Colon (tissue), 2 donors: ENCODE measurements at regions not wholly inside any gene's neighbourhood (a gene's known extent, or its start where the extent isn't known, plus 50 kb on each side); places are given as distances from the start of the nearest gene placed in this dataset.

Source experiments
- FAIRE-seq: peaks from 2 replicates; lab custom pipeline; 2012; peaks lifted over from hg19 to GRCh38; lab: Jason Lieb, UNC
- donor health status: control.
- donor health status: control.

DNA sequence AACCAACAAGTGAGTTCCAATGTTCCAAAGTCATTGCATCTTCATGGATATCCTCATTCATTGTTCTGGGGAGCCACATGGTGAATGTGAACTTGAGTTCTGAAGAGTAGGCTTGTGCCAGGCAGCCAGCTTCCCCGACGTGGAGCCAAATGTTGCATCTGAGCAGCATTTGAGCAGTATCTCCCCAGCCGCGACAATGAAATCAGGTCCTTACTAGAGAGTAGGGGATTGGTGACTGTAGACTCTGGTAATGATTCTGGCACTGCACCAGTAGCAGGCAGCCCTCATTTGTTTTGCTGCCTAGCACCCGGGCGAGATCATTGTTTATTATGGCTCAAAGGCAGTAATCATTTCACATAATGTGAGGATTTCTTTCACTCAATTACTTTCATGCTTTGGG, 451.4 kb upstream of the C9orf72 start:
- no peak for FAIRE-seq

DNA sequence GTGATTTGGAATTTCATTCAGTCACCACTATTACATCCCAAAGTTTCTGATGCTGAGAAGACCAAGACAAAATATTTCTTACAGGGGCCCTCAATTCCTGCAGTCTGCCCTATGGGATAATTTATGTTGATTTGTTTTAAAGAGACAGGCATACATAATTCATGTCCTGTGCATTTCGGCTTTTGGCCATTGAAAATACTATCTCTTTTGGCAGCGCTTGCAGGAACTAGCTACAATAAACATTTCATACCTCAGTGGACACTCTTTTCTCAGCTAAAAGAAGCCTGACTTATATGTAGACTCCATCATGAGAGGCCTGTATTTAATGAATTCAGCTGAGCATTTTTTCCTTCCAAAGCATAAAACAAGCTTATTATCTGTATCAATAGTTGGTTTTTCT, 451.9 kb upstream of the C9orf72 start:
- no peak for FAIRE-seq

DNA sequence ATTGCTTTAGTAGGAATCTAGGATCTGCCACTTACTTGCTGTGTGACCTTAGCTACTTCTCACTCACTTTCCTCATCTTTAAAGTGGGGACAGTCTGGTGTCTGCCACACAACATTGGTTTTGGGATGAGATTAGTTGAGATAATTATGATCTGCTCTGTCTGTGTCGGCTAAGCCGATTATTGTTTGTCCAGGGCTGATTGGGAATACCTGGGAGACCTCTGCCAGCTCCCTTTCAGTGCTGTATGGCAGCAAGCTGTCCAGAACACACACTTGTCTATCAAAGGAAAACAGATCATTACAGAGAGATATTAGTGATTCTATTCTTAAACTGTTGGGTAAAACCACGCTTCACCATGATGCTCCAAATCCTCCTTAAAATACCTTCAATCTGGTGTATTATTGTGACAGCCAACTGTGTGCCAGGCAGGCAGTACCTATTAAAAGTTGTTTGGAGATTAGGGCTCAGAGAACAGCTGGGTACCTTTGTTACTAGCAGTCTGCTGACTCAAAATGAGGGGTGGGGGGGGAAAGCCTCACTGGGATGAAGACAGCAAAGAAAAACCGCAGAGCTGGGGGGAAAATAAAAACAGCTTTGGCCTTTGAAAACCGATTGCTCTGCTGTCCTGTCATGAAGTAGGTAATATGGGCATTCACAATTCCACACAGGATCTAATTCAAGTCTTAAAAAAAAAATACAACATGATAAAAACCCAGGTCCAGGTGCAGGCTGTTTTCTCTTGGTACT, 458.4 kb upstream of the C9orf72 start:
- no peak for FAIRE-seq

DNA sequence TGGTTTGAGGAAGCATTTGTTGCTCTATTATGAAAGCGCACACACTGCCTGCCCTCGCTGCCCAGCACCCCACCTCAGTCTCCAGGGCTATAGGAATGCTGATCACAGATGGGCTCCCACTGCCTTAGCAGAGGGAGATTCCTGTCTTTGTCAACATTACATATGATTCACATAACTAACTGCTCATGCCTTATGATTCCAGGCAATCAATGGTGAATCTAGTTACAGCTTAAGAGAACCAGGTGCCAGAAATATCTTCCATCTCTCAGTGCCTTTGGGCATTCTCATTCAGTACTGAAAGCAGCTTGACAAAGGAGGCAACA, 458.9 kb upstream of the C9orf72 start:
- FAIRE-seq, result no peak

DNA sequence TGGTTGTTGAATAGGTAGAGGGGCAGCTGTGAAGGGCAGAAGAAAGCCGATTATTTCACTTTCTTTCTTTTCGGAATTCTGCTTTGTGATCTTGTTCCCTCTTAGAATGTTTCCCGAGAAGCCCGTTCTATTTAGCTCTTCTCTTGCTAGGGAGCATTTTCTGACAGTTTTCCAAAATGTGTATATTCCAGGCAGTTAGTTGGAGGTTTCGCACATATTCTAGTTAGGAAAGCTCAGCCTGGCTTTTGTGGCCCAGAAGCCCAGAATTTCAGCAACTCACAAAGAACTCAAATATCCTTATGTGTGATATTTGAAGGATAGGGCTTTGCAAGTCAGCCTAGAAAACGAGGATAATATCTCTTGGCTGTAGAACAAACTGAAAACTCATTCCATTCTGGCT, 461.0 kb upstream of the C9orf72 start:
- FAIRE-seq, result no peak

DNA sequence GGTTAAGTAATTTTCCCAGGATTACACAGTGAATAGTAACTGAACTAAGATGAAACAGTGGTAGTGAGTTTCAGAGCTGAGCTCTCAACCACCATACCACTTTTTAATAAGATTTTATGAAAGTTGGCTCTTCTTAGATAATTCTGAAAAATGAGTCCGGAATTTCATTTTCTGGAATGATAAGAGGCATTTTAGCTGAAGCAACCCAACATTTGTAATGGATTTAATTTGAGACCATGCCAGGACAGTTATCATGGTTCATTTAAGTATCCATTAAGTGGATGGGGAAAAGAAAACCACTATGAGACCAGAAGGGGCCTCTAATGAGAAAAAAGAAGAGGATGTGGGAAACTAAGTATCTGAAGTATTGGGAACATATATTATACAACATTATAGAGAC, 464.7 kb upstream of the C9orf72 start:
- FAIRE-seq, result no peak

DNA sequence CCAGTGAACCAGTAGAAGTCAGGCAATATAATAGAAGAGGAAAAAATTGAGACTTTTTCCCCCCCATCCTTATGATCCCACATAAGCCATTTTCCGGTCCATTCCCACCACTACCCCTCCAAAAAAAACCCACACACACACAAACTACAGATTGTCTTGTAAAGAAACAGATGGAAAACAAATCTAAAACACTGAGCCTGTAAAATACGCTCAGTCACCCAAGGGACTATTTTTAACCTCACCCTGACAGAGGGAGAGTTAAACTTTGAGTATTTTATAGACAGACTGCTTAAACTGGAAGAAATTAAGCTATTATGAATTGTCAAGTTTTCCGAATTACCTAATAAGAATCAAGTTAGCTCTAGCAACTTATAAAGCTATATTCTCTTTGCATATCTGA, 471.8 kb upstream of the C9orf72 start:
- no peak for FAIRE-seq

DNA sequence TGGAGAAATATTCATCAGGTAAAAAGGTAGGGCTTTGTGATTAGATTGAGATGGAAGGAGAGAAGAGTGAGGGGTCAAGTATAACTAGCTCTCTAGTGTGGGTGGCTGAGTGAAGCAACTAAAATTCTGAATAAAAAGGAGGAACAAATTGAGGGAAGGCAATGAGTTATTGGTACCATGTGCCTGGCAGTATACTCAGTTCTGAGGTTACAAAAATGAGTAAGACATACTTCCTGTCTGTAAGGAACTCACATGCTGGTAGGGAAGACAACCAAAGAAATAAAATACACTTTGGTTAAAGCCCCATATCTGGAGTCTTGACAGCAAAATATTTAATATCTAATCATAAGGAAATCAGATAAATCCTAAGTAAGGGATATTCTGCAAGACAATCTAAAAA, 476.8 kb upstream of the C9orf72 start:
- FAIRE-seq, result no peak

DNA sequence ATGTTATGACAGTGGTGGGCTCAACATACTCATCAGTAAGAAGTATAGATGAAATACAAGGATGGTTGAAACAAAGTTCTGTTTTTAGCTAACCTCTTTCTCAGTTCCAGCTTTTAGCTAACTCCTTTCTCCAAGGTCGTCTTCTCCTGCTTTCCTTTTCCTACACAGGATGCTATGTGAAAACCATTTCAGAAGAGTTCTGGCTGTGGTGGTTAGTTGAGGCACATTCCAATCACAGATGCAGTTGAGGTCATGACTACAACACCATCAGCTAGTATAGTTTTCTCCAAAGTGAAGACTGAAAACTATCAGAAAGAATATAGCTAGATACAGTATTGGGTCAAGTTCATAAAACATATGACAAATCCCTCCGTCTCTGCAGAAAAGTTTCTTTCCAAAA, 477.7 kb upstream of the C9orf72 start:
- FAIRE-seq, result no peak

DNA sequence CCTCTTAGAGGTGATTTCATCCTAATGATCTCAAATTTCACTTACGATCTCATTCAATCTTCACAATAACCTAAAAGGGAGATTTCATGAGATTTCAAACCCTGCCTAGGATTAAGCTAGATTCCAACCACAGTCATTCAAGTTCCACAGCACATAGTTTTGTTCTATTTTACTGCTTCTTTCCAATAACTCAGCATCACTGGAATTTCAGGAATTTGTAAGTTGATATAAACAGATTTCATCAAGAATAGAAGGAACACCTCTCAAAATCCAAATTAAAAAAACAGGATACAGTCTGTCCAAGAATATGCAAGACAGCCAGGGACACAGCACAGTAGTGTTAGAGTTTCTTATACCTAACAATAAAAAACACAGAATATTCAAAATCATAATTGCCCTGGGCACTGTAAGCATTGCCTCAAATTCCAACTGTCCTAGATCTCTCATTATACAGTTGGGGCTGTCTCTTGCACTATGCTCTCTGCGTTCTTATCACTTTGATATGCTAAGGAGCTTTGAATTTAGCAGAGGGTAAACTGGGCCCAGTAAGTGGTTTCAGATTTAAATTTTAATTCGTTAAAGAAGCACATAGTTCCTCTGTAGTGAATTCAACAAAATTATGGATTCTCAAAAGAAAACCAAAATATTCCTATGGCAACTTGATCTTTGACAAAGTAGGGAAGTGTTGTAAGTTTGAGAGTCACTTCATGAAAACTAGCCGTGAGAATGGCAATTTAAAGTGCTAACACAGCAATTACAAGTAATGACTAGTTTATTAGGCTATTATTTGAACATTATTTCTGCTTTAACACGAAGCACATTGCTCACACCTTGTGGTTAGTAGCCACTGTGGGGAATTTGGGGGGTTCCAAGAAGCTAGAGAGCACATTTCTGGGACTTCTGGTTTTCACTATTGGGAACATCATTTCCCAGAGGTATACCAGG, 478.6 kb upstream of the C9orf72 start:
- FAIRE-seq, result no peak

DNA sequence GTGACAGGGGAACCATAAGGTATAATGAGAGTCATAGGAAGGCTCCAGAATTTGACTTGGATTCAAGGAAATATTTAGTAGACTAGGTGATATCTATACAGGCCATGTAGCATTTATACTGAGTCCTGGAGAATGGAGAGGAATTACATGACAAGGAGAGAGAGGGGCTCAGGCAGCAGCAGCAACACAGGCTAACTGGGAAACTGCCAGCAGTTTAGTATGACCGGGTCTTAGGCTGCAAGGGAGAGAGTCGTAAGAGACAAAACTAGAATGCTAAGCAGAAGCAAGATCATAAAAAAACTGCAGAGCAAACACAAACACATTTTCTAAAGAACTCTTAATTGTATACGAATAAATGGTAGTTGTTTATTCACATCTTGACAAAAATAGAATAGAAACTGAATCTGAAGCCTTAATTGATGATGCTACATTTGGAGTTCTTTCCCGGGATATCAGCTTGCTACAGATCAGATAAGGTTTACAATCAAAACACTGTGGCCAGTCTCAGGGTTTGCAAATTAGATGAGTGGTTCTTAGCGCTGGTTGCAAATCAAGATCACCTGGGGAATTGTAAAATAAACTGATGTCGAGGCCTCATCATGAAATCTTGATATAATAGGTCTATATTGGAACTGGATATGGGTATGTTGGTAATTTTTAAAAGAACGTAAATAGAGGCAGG, 480.0 kb upstream of the C9orf72 start:
- no peak for FAIRE-seq

DNA sequence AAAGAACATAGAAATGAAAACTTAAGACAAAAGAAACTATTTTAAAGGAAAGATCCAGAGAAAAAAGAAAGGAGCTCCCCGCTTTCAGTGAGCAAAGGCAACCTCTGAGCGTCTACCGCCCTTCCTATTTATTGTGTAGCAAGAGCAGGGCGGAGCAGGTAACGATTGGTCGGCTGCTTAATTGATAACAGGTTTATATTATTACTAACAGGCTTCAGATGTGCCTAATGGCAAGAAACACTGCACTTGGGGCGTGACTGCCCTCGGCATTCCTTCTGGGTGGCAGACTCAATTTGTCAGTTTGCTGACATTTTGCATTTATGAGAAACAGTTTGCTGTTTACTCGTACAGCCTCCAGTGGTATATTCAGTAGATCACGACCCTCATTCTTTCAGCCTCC, 482.7 kb upstream of the C9orf72 start:
- no peak for FAIRE-seq

DNA sequence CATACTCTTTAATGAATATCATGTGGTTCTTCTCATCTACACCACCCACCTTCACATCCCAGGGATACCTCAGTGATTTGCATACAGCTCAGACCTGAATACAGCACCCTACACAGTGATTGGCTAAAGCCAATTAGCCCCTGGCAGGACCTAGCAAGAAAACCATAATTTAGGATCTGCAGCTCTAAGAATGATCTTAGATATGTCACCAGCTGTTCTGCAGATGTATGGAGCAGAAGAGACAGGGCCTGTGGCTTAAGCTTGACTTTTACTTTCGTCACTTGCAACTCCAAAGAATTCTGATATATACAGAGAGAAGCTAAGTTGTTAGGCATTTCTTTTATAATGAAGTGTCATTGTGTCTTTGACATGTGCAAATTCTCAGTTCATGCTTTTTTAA, 483.2 kb upstream of the C9orf72 start:
- no peak for FAIRE-seq

DNA sequence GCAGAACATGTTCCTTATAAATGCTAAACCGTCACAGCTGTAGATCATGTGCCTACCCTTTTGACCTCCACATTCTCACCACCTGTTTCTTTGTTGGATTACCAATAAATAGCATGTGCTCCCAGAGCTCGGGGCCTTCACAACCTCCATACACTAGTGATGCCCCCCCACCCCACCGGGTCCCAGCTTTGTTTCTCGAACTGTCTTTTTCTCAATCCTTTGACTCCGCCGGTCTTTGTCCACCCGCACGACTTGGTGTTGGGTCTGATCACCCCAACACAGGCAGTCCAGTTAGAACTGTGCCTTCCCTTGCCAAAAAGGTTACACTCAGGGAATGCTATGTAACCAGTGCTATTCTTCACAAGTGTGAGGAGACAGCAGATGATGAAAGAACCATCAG, 485.9 kb upstream of the C9orf72 start:
- FAIRE-seq, result no peak

DNA sequence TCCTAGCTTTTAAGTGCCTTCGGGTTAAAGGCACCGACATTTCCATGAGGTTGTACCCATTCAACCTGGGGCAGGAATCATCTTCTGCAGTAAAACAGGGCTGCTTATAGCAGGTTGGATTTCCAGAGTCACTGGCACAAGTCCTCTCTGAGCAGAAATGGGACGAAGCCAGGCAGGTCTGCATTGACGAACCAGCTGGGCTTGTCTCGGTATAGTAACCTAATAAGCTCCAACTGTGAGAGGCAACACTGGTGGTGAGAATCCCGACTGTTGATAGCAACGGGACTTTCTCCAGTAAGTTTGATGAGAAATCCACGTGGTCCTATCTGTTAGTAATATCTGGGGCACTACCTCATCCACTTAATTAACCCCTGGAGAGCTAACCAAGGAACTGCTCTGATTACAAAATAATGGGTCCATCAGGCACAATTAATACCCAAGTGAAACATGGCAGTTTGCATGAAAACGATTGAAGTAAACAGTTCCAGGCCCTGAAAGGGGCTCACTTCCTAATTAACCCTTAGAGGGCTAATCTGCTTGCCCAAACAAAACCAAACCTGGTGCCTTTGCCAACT, 491.0 kb upstream of the C9orf72 start:
- FAIRE-seq, result no peak

DNA sequence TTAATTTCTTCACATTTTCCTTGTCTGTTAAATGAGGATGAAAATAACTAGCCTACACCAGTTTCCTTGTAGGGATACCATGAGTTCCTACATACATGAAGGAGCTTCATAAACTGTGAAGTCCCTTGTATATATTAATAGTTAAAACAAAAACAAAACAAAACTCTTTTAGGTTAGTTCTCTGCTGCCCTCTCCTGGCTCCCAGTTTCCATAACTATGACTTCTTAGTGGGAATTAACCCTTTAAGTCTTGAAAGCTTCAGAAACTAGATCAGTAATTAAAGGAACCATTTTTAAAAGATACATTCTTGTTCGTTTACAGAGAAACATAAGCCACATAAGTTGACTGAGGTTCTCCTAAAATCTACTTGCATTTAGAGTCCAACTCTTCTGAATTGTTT, 500.0 kb upstream of the C9orf72 start:
- FAIRE-seq, result no peak

DNA sequence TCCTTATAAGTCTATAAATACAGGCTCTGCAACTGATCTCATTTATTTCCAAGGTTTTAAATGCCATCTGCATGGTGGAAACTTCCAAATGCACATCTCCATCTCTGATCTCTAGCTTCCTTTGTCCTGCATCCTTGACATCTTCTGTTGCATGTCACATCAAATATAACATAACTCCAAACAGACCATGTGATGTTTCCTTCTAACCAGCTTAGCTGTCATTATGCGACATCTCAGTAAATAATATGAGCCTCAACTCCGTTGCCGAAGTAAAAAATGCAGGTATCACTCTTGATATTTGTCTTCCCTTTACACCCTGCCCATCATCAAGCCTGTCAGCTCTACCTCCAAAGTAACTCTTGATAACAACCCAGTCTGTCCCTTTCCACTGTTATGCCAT, 506.4 kb upstream of the C9orf72 start:
- no peak for FAIRE-seq

DNA sequence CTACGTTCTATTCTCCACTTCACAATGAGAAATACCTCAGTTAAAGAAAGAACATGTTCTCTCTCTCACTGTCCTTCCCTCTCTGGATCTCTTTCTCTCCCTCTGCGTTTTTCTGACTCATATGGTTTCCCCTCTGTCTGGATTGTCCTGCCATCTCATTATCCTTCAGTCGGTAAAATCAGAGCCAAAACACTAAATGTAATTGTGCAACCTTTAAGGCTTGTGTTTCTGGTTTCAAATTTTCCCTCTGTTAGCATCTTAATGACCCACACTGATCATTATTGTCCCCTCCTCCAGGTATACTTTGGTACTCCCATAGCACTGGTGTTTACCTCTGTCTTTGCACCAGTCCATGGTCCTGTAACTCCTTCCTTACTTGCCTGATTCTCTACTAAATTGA, 509.4 kb upstream of the C9orf72 start:
- no peak for FAIRE-seq

DNA sequence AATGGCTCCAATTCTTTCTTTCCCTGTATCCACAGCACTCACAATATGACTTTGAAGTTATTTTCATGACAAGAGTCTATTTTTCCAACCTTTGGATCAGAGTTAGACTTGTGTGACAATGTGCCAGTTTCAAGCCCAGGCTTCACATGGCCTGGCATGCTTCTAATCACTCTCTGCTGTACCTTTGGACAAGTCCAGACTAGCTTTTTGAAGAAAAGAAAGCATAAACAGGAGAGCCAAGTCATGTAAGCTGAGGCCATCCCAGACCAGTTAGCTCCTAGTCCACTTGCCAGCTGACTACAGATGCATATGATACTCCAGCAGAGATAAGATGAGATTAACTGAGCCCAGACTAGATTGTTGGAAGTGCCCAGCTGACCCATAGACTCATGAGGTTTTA, 513.6 kb upstream of the C9orf72 start:
- FAIRE-seq, result no peak

DNA sequence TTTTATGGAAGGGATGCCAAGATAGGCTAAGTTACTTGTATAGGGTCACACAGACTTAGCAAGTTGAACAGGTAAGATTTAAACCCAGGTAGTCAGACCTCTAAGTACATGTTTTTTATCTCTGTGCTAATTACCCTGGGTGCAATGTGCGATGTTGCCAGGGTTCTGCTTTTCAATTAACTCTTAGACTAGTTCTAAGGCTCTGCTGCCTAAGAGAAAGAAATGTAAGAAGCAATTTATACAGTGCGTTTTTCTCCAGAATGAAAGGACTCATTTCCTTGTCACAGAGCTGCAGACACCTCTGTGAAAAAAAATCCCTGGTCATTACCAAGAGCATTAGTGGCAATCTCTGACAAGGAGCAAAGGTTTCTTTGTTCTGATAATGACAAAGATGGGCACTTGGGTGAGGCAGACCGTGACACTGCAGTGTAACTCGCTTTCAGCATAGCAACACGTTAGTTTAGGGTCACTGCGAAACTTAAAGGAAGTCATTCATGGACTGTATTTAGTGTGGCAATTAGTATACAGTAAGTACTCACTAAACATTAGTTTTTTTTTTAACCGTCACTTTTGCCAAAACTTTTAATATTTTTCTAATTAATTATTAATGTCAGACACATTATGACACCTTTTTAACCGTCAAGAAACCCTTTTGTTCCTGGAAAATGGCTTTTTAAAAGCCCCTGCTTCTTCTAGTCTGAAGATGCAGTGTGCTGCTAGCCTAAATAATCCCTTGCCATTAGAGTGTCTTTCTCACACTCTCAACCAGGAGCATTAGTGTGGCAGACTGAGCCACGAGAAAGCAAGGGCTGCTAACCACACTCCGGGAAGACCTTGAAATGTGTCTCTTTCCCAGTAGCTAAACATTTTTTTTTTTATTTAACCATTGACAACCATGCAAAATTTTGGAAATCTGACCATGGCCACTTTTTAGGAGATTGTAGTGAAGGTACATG, 520.0 kb upstream of the C9orf72 start:
- no peak for FAIRE-seq

DNA sequence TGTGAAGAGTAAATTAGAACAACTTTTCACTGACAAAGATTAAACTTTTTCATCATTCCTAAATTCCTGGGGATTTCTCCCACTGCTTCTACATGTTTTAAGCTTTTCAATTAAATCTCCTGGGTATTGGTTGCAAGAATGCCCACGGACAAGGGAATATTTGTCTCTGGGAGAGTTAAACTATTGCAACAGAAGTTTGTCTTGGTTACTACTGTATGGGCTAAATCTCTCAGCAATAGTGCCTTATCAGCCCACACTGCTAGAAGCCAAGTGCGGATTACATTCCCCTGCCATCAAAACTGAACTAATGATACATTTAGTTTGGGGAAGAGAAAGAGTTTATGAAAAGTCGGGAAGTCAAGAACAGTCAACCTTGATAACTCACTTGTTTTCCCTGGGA, 528.2 kb upstream of the C9orf72 start:
- no peak for FAIRE-seq

DNA sequence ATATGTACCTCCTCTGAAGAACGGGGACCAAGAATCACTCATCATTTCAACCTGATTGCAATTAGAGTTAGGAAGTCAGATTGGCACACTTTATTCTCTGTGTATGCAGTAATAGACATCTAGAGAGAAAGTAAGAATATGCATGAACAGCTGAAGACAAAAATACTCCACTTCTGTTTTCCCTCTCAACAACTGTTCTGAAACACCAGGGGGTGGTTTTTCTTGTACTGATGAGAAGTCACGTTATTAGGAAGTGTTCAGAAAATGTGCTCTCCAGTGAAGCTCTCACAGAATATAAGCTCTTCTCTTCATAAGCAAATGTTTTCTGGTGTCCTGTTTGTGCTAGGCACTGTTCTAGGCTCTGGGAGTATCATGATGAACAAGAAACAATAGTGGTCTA, 531.7 kb upstream of the C9orf72 start:
- FAIRE-seq, result no peak
